Fibroblast of skin of left quadriceps (primary cell): ENCODE measurements at regions not wholly inside any gene's neighbourhood (a gene's known extent, or its start where the extent isn't known, plus 50 kb on each side); places are given as distances from the start of the nearest gene placed in this dataset.

Experiments used
- DNase-seq, 2 experiments: peaks; one replicate each; pipeline ENCODE4 v3.0.0-alpha.2; 2013; ENCODE audit warnings: low read depth in 2 of 2

GRCh38 chr2:111712361-111712760 is 171.6 kb downstream of the ANAPC1 start:
- no peak for DNase-seq

- no peak for DNase-seq
Observed at GRCh38 chr2:111712940-111713515, 171.0 kb downstream of the ANAPC1 start.

GRCh38 chr2:111715987-111716904 is 167.7 kb downstream of the ANAPC1 start:
- no peak for DNase-seq

- DNase-seq, result no peak
Observed at GRCh38 chr2:111716905-111717775, 166.9 kb downstream of the ANAPC1 start.
